Neural cell (in vitro differentiated cells): ENCODE measurements at regions not wholly inside any gene's neighbourhood (a gene's known extent, or its start where the extent isn't known, plus 50 kb on each side); places are given as distances from the start of the nearest gene placed in this dataset.

Experiments used
- H2AFZ ChIP-seq: fragments of 200-600, 300-800 bp; sonication (generic), shearing (Covaris generic); 2 replicates; pipeline ENCODE4 v1.6.0; 2014; ENCODE audit warnings: low read depth, mild to moderate bottlenecking, antibody characterized with exemption, low read length, moderate library complexity
- H3F3A ChIP-seq: fragments of 200-600 bp; shearing (Covaris generic); 2 replicates; pipeline ENCODE4 v1.6.1; 2016; ENCODE audit warnings: mild to moderate bottlenecking, moderate library complexity, mixed read lengths, antibody characterized with exemption, low read length; ENCODE audit not compliant: insufficient read depth, poor library complexity, severe bottlenecking
- H3K27ac ChIP-seq: fragments of 200-600, 300-800 bp; sonication (generic), shearing (Covaris generic); 2 replicates; pipeline ENCODE4 v1.5.1; 2014; ENCODE audit warnings: mild to moderate bottlenecking, low read length, moderate library complexity
- H3K27me3 ChIP-seq: fragments of 300-800, 200-600 bp; sonication (generic), shearing (Covaris generic); 2 replicates; pipeline ENCODE4 v1.6.0; 2014; ENCODE audit warnings: mild to moderate bottlenecking, low read depth, low read length, moderate library complexity; ENCODE audit not compliant: insufficient read depth
- H3K36me3 ChIP-seq: fragments of 300-800, 200-600 bp; sonication (generic), shearing (Covaris generic); 2 replicates; pipeline ENCODE4 v1.5.1; 2014; ENCODE audit warnings: mild to moderate bottlenecking, antibody characterized with exemption, low read length, moderate library complexity; ENCODE audit not compliant: insufficient read depth
- H3K4me2 ChIP-seq: fragments of 300-800, 200-600 bp; sonication (generic), shearing (Covaris generic); 2 replicates; pipeline ENCODE4 v1.6.0; 2014; ENCODE audit warnings: mild to moderate bottlenecking, low read length
- H3K4me3 ChIP-seq: fragments of 300-800, 200-600 bp; sonication (generic), shearing (Covaris generic); 2 replicates; pipeline ENCODE4 v1.5.1; 2014; ENCODE audit warnings: mild to moderate bottlenecking, low read length, moderate library complexity
- H3K79me2 ChIP-seq: fragments of 200-600 bp; shearing (Covaris generic); replicated peaks from 2 replicates; pipeline ENCODE4 v1.6.0; 2014; ENCODE audit warnings: mild to moderate bottlenecking, low read length, moderate library complexity; ENCODE audit not compliant: insufficient read depth
- H3K9ac ChIP-seq: fragments of 300-800, 200-600 bp; sonication (generic), shearing (Covaris generic); 2 replicates; pipeline ENCODE4 v1.6.1; 2016; ENCODE audit warnings: mild to moderate bottlenecking, low read length, mixed read lengths
- H3K9me2 ChIP-seq: fragments of 200-600 bp; shearing (Covaris generic); 2 replicates; pipeline ENCODE4 v1.6.1; 2016; ENCODE audit warnings: mild to moderate bottlenecking, low read length, mixed read lengths; ENCODE audit not compliant: insufficient read depth
- H3K9me3 ChIP-seq: fragments of 200-600, 300-800 bp; sonication (generic), shearing (Covaris generic); 2 replicates; pipeline ENCODE4 v1.6.1; 2016; ENCODE audit warnings: mild to moderate bottlenecking, mixed run types, low read length, moderate library complexity, mixed read lengths
- H4K20me1 ChIP-seq: fragments of 200-600 bp; shearing (Covaris generic); 2 replicates; pipeline ENCODE4 v1.6.1; 2016; ENCODE audit warnings: mild to moderate bottlenecking, mixed run types; ENCODE audit not compliant: insufficient read depth
- CTCF ChIP-seq: fragments of 450-650 bp; IDR thresholded peaks from 2 replicates; pipeline ENCODE4 v1.5.1; 2014; ENCODE audit warnings: antibody characterized with exemption, mild to moderate bottlenecking, moderate library complexity; ENCODE audit not compliant: poor library complexity, severe bottlenecking
- EP300 ChIP-seq: fragments of 450-650 bp; conservative IDR thresholded peaks from 2 replicates; pipeline ENCODE4 v1.6.1; 2014; ENCODE audit warnings: antibody characterized with exemption, mild to moderate bottlenecking, moderate library complexity; ENCODE audit not compliant: poor library complexity, severe bottlenecking
- EZH2 ChIP-seq: fragments of 200-600, 300-800 bp; shearing (Covaris generic), sonication (generic); IDR thresholded peaks from 2 replicates; pipeline ENCODE4 v1.6.1; 2014; ENCODE audit warnings: antibody characterized with exemption, low read length, borderline replicate concordance, mild to moderate bottlenecking; ENCODE audit not compliant: insufficient read depth, poor library complexity, severe bottlenecking
- MXI1 ChIP-seq: fragments of 450-650 bp; conservative IDR thresholded peaks from 2 replicates; pipeline ENCODE4 v1.6.1; 2014; ENCODE audit warnings: antibody characterized with exemption, mild to moderate bottlenecking; ENCODE audit not compliant: poor library complexity, severe bottlenecking
- POLR2AphosphoS5 ChIP-seq: IDR thresholded peaks from 2 replicates; pipeline ENCODE4 v1.6.1; 2012
- RAD21 ChIP-seq: fragments of 450-650 bp; conservative IDR thresholded peaks from 2 replicates; pipeline ENCODE4 v1.6.1; 2014; ENCODE audit warnings: antibody characterized with exemption, mild to moderate bottlenecking, moderate library complexity
- REST ChIP-seq: IDR thresholded peaks from 2 replicates; pipeline ENCODE4 v1.6.1; 2012; ENCODE audit warnings: borderline replicate concordance
- SMC3 ChIP-seq: fragments of 450-650 bp; conservative IDR thresholded peaks from 2 replicates; pipeline ENCODE4 v1.6.1; 2014; ENCODE audit warnings: antibody characterized with exemption, mild to moderate bottlenecking, moderate library complexity; ENCODE audit not compliant: poor library complexity
- TAF1 ChIP-seq: IDR thresholded peaks from 2 replicates; pipeline ENCODE4 v1.6.1; 2012; ENCODE audit warnings: low read depth

- Histone ChIP-seq H4K20me1 (no peaks in the 10 kb centered on the region), H3K79me2 (no peaks in the 10 kb centered on the region), H3K4me2 (no peak overlapping the region), H3K4me3 (no peak overlapping the region), H3K9me3 (no peaks in the 10 kb centered on the region), H3F3A (no peaks in the 10 kb centered on the region), H3K36me3 (no peaks in the 10 kb centered on the region), H3K9me2 (no peaks in the 10 kb centered on the region), H3K27ac (no peak overlapping the region), H2AFZ (no peak overlapping the region), H3K27me3 (no peaks in the 10 kb centered on the region), H3K9ac (no peak overlapping the region)
- TF ChIP-seq POLR2AphosphoS5 (no peak), MXI1 (no peak), CTCF (no peak), EP300 (no peak), REST (no peak), TAF1 (no peak), SMC3 (no peak), EZH2 (no peak)
These were observed 249.0 kb upstream of the SLITRK1 start for GRCh38 chr13:84131249-84131648.

GRCh38 chr13:84130495-84131114, 248.3 kb upstream of the SLITRK1 start:
- Histone ChIP-seq H3K79me2 (no peaks in the 10 kb centered on the region), H3K9me2 (no peaks in the 10 kb centered on the region), H3F3A (no peaks in the 10 kb centered on the region), H3K9me3 (no peaks in the 10 kb centered on the region), H3K27ac (no peak overlapping the region), H2AFZ (no peak overlapping the region), H3K27me3 (no peaks in the 10 kb centered on the region), H3K9ac (no peak overlapping the region), H3K4me3 (no peak overlapping the region), H3K4me2 (no peak overlapping the region), H3K36me3 (no peaks in the 10 kb centered on the region), H4K20me1 (no peaks in the 10 kb centered on the region)
- TF ChIP-seq REST (no peak), MXI1 (no peak), SMC3 (no peak), RAD21 (no peak), TAF1 (no peak), EZH2 (no peak), CTCF (no peak), POLR2AphosphoS5 (no peak), EP300 (no peak)
